Stimulated activated CD8-positive, alpha-beta memory T cell treated with anti-CD3 and anti-CD28 coated beads, Interleukin-7, amount 100 ng/mL, for 4 hours (primary cell): ENCODE measurements at regions not wholly inside any gene's neighbourhood (a gene's known extent, or its start where the extent isn't known, plus 50 kb on each side); places are given as distances from the start of the nearest gene placed in this dataset.

Experiments used
- DNase-seq, 2 donors: peaks; one replicate each; pipeline ENCODE4 v3.0.0-alpha.2; 2020; ENCODE audit warnings: low read depth in 2 of 2

GRCh38 chrY:19148783-19149182 is 375.2 kb upstream of the HSFY2 start:
- DNase-seq = no peak

- DNase-seq = no peak
These were observed 372.8 kb upstream of the HSFY2 start for GRCh38 chrY:19146296-19146695.

GRCh38 chrY:19142093-19142492 is 368.6 kb upstream of the HSFY2 start:
- DNase-seq = no peak

GRCh38 chrY:19140285-19140920 is 366.9 kb upstream of the HSFY2 start:
- DNase-seq = no peak

- no peak for DNase-seq
These were observed 360.9 kb upstream of the HSFY2 start for GRCh38 chrY:19134426-19134825.

GRCh38 chrY:19130569-19131358 is 357.2 kb upstream of the HSFY2 start:
- no peak for DNase-seq

GRCh38 chrY:19126889-19127288 is 353.4 kb upstream of the HSFY2 start:
- no peak for DNase-seq

GRCh38 chrY:19124609-19125008 is 351.1 kb upstream of the HSFY2 start:
- DNase-seq = no peak

- DNase-seq = no peak
These were observed 348.9 kb upstream of the HSFY2 start for GRCh38 chrY:19122450-19122849.

- DNase-seq = no peak
These were observed 324.8 kb upstream of the HSFY2 start for GRCh38 chrY:19098349-19098748.

GRCh38 chrY:19095460-19095859 is 321.9 kb upstream of the HSFY2 start:
- DNase-seq = no peak

- DNase-seq = no peak
These were observed 309.5 kb upstream of the HSFY2 start for GRCh38 chrY:19083006-19083405.

GRCh38 chrY:19077698-19078113 is 304.2 kb upstream of the HSFY2 start:
- no peak for DNase-seq

- no peak for DNase-seq
These were observed 303.5 kb upstream of the HSFY2 start for GRCh38 chrY:19076846-19077697.

- no peak for DNase-seq
These were observed 302.1 kb upstream of the HSFY2 start for GRCh38 chrY:19075471-19076253.

GRCh38 chrY:19067435-19067834 is 293.9 kb upstream of the HSFY2 start:
- no peak for DNase-seq

GRCh38 chrY:19066447-19067190 is 293.1 kb upstream of the HSFY2 start:
- no peak for DNase-seq

GRCh38 chrY:19065119-19065518 is 291.6 kb upstream of the HSFY2 start:
- DNase-seq = no peak

GRCh38 chrY:19059733-19060132 is 286.2 kb upstream of the HSFY2 start:
- DNase-seq = no peak

- DNase-seq = no peak
These were observed 285.4 kb upstream of the HSFY2 start for GRCh38 chrY:19058831-19059370.

GRCh38 chrY:19056138-19056469 is 282.6 kb upstream of the HSFY2 start:
- no peak for DNase-seq
